GM10266 (cell line): ENCODE measurements at regions not wholly inside any gene's neighbourhood (a gene's known extent, or its start where the extent isn't known, plus 50 kb on each side); places are given as distances from the start of the nearest gene placed in this dataset.

Experiments used
- DNase-seq: peaks from one replicate; pipeline ENCODE4 v3.0.0; 2012; ENCODE audit errors: extremely low spot score
- TF ChIP-seq, protein P1 (sequence below): IDR thresholded peaks from 2 replicates; pipeline ENCODE4 v1.5.1; 2012; ENCODE audit warnings: mild to moderate bottlenecking, low read depth; ENCODE audit not compliant: control insufficient read depth, insufficient read depth; ENCODE audit errors: missing control alignments

- TF ChIP-seq, protein P1, sequence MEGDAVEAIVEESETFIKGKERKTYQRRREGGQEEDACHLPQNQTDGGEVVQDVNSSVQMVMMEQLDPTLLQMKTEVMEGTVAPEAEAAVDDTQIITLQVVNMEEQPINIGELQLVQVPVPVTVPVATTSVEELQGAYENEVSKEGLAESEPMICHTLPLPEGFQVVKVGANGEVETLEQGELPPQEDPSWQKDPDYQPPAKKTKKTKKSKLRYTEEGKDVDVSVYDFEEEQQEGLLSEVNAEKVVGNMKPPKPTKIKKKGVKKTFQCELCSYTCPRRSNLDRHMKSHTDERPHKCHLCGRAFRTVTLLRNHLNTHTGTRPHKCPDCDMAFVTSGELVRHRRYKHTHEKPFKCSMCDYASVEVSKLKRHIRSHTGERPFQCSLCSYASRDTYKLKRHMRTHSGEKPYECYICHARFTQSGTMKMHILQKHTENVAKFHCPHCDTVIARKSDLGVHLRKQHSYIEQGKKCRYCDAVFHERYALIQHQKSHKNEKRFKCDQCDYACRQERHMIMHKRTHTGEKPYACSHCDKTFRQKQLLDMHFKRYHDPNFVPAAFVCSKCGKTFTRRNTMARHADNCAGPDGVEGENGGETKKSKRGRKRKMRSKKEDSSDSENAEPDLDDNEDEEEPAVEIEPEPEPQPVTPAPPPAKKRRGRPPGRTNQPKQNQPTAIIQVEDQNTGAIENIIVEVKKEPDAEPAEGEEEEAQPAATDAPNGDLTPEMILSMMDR: no peak
- no peak for DNase-seq
Measured at GRCh38 chr4:154067786-154068185, 278.9 kb upstream of the SFRP2 start.

DNA sequence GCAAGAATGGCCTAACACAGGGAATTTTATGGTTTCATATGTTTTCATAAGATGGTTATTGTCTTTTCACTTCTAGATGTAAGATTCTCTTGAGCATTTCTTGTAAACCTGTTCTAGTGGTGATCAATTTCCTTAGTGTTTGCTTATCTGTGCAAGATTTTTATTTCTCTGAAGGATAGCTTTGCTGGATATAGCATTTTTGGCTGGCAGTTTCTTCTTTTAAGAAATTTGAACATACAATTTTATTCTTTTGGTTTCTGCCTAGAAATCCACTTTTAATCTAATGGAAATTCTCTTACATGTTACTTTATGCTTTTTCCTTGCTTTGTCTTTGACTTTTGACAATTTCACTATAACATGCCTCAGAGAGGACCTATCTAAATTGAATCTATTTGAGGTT lies 276.5 kb upstream of the SFRP2 start:
- TF ChIP-seq, protein P1: no peak
- DNase-seq: no peak

- no peak for DNase-seq
- TF ChIP-seq, protein P1: no peak
Measured at GRCh38 chr4:154064244-154064643, 275.4 kb upstream of the SFRP2 start.

DNA sequence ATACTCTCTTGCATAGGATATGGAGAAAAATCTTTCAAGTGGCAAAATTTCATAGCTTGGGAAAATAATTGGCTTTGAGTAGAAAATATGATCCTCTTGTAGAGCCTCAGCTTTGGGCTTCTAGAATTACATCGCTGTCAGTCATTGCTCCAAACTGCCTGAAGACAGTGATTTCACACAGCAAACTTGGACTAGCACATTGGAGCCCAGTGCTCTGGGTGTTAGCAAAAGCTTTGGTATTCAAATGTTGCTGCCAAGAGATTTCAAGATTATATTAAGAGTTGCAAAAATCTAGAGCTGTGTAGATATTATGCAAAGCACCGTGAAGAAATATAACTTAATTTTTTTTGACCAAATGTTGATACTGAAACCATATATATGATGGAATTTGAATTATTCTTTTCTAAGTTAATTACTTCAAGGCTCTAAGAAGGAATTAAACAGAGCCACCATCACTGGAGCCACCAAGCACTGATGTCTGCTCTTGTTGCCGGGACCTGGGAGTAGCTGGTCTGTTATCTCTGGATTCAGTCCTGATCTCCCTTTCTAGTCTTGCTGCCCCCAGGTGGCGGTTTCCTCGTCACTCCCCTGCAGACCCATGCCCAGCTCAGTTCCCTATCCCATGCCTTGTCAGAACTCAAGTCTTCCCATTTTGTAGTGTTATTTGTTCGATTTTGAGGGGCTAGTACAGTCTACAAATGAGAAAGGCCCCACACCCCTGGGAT lies 260.7 kb upstream of the SFRP2 start:
- DNase-seq: no peak

GRCh38 chr4:154047733-154048132 lies 258.9 kb upstream of the SFRP2 start:
- TF ChIP-seq, protein P1: no peak
- DNase-seq: no peak

More for the DNA sequence above, 260.7 kb upstream of the SFRP2 start:
- TF ChIP-seq, protein P1: no peak

DNA sequence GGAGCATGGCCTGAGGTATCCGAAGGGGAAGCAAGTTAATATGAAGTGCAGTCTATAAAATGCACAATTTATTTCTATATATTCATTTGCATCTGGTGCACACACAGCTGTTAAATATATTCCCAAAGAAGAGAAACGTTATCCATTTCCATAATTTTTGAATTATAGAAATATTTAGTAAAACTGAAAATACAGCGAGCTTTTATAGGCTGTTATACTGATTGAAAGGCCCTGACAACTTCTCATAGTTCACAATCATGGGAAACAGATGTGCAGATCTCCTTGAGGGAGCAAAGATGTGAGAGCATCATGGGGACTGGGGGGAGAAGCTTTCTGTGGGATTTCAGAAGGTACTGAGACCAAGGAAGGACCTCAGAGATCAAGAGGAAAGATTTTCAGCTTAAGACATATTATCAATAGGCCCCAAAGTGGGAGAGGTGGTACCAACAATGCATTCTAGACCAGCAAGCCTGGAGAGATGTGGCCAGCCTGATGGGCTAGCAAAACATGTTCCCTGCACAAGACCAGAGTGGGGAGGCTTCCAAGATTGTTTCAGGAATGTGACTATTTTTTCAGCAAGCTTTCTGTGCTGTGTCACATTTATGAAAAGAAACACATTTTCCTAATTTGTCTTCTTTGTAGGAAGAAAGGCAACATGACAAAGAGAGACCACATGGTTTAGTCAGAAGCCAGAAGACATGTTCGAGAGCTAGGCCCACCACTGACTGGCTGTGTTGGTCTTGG lies 256.0 kb upstream of the SFRP2 start:
- DNase-seq: no peak
- TF ChIP-seq, protein P1: no peak

GRCh38 chr4:154044108-154044531 lies 255.2 kb upstream of the SFRP2 start:
- TF ChIP-seq, protein P1: no peak
- DNase-seq: no peak
